ENCODE measurements at regions not wholly inside any gene's neighbourhood (a gene's known extent, or its start where the extent isn't known, plus 50 kb on each side); places are given as distances from the start of the nearest gene placed in this dataset.

- no peak overlapping the region for H3K4me2 ChIP-seq
- ATAC-seq = no peak
- no peaks in the 10 kb centered on the region for H4K20me1 ChIP-seq (replicated peaks; ENCODE audit: insufficient read depth)
- no peak overlapping the region for H3K27ac ChIP-seq (ENCODE audit: low read depth)
- H3K4me1 ChIP-seq (ENCODE audit: insufficient read depth) = no peaks in the 10 kb centered on the region
- H3K36me3 ChIP-seq (ENCODE audit: insufficient read depth) = no peaks in the 10 kb centered on the region
- no peak for DNase-seq (ENCODE audit: low spot score)
- Mint-ChIP-seq H3K27ac (no peak overlapping the region), H3K27me3 (ENCODE audit: insufficient read depth, low read depth, poor library complexity) (peaks cover 9% of the 10 kb centered on the region), H3K9me3 (no peaks in the 10 kb centered on the region), H3K36me3 (ENCODE audit: low read depth) (no peaks in the 10 kb centered on the region), H3K4me1 (peaks cover 3% of the 10 kb centered on the region), H3K4me3 (no peak overlapping the region)
- no peaks in the 10 kb centered on the region for H3K27me3 ChIP-seq (ENCODE audit: insufficient read depth)
- H3K4me3 ChIP-seq = no peak overlapping the region
- H3K9me2 ChIP-seq (ENCODE audit: insufficient read depth) = no peaks in the 10 kb centered on the region
- no peak overlapping the region for H2AFZ ChIP-seq
- no peak for TF ChIP-seq ZNF462 (CRISPR knock-in tag; IDR thresholded peaks at IDR 0.05)
- no peak for TF ChIP-seq ETS1 (IDR thresholded peaks at IDR 0.05)
- no peak for TF ChIP-seq STAT1 (IDR thresholded peaks at IDR 0.05; ENCODE audit: unreplicated experiment)
- no peak for TF ChIP-seq POLR2AphosphoS5 (IDR thresholded peaks at IDR 0.05; ENCODE audit: low read depth)
- no peak for TF ChIP-seq REST (IDR thresholded peaks at IDR 0.05; ENCODE audit: unreplicated experiment)
- no peak for TF ChIP-seq JUNB (IDR thresholded peaks at IDR 0.05; ENCODE audit: unreplicated experiment)
- TF ChIP-seq ZNF114 (CRISPR knock-in tag; IDR thresholded peaks at IDR 0.05) = no peak
- no peak for TF ChIP-seq EZH2 (IDR thresholded peaks at IDR 0.05; ENCODE audit: low read depth, unreplicated experiment)
- no peak for TF ChIP-seq NANOG (IDR thresholded peaks at IDR 0.05; ENCODE audit: borderline replicate concordance)
- TF ChIP-seq CREB1 (CRISPR knock-in tag; IDR thresholded peaks at IDR 0.05; ENCODE audit: low read depth) = no peak
- TF ChIP-seq ZNF331 (CRISPR knock-in tag; IDR thresholded peaks at IDR 0.05; ENCODE audit: low read depth) = no peak
- no peak for TF ChIP-seq EZH2phosphoT487 (IDR thresholded peaks at IDR 0.05; ENCODE audit: unreplicated experiment)
- TF ChIP-seq CTCF (conservative IDR thresholded peaks at IDR 0.05; ENCODE audit: low read depth in 2 of 2) = no peak
- no peaks in the 10 kb centered on the region for H3K79me2 ChIP-seq (replicated peaks; ENCODE audit: insufficient read depth)
- no peaks in the 10 kb centered on the region for H3F3A ChIP-seq (replicated peaks; ENCODE audit: low read depth)
Observed at GRCh38 chr13:111644750-111645149, 324.3 kb downstream of the TEX29 start.

Measured in GM23338 (cell line).